ENCODE measurements at regions not wholly inside any gene's neighbourhood (a gene's known extent, or its start where the extent isn't known, plus 50 kb on each side); places are given as distances from the start of the nearest gene placed in this dataset.

DNA sequence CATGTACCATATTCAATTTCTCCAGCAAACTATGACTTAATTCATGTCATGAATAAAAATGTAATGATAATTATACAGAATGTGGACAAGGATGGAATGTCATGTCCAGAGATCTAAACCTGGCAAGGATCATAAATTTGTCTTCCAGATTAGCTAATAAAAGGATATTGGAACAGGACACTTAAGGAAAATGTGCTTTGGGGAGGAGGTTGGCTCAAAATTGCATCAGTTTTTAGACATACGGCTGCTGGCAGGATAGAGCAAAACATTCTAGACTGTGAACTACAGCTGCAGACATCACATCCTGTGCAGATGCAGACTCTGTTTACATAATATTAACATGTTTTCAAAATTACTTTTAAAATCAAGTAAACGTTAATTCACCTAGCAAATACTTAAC, 248.4 kb downstream of the TLR4 start:
- no peaks in the 10 kb centered on the region for H3K36me3 ChIP-seq
- no peak overlapping the region for H3K27ac ChIP-seq (replicated peaks in 1 of 4)
- no peak for DNase-seq (ENCODE audit: extremely low spot score)
- no peaks in the 10 kb centered on the region for H3K27me3 ChIP-seq
- intact Hi-C loops (cut with DNase I) = no loop called here
- 23% methylated on average over 2 of the region's 2 CpGs for WGBS
- H3K9me3 ChIP-seq = peaks cover 0 to 2% (median 0%) of the 10 kb centered on the region in 4 donors
- H3K4me3 ChIP-seq = no peak overlapping the region
- TF ChIP-seq POLR2A (IDR thresholded peaks at IDR 0.05; ENCODE audit: low read depth) = no peak
- TF ChIP-seq, protein P1, sequence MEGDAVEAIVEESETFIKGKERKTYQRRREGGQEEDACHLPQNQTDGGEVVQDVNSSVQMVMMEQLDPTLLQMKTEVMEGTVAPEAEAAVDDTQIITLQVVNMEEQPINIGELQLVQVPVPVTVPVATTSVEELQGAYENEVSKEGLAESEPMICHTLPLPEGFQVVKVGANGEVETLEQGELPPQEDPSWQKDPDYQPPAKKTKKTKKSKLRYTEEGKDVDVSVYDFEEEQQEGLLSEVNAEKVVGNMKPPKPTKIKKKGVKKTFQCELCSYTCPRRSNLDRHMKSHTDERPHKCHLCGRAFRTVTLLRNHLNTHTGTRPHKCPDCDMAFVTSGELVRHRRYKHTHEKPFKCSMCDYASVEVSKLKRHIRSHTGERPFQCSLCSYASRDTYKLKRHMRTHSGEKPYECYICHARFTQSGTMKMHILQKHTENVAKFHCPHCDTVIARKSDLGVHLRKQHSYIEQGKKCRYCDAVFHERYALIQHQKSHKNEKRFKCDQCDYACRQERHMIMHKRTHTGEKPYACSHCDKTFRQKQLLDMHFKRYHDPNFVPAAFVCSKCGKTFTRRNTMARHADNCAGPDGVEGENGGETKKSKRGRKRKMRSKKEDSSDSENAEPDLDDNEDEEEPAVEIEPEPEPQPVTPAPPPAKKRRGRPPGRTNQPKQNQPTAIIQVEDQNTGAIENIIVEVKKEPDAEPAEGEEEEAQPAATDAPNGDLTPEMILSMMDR (IDR thresholded peaks at IDR 0.05) = no peak
- TF ChIP-seq EP300 (IDR thresholded peaks at IDR 0.05) = no peak
- TF ChIP-seq POLR2AphosphoS5 (IDR thresholded peaks at IDR 0.05) = no peak
- H3K4me1 ChIP-seq = no peaks in the 10 kb centered on the region

DNA sequence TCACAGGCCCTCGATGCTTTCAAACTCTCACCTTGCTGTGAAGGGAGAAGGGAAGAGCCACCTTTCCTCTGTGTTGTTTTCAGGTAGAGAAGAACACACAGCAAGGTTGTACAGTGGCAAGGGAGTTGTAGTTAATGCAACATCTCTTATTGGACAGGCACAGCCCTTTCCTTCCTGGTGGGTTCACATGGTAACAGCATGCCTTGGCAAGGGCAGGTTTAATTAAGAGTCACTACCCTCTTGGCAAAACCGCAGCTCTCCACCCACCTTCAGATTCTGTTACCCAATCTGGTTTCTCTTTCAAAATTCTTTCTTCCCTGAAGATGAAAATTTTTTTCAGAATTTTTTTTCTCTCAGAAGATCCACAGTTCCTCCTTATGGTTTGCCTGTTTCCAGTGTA, 253.1 kb downstream of the TLR4 start:
- H3K27ac ChIP-seq (replicated peaks in 1 of 4) = no peak overlapping the region
- no peaks in the 10 kb centered on the region for H3K4me1 ChIP-seq
- H3K27me3 ChIP-seq = no peaks in the 10 kb centered on the region
- H3K4me3 ChIP-seq = no peak overlapping the region
- no peaks in the 10 kb centered on the region for H3K36me3 ChIP-seq
- H3K9me3 ChIP-seq = no peaks in the 10 kb centered on the region
- WGBS = 78% methylated on average over 2 of the region's 2 CpGs
- DNase-seq (ENCODE audit: extremely low spot score) = no peak
- TF ChIP-seq, protein P1 (IDR thresholded peaks at IDR 0.05) = no peak
- no peak for TF ChIP-seq EP300 (IDR thresholded peaks at IDR 0.05)
- intact Hi-C loops (cut with DNase I) = no loop called here

DNA sequence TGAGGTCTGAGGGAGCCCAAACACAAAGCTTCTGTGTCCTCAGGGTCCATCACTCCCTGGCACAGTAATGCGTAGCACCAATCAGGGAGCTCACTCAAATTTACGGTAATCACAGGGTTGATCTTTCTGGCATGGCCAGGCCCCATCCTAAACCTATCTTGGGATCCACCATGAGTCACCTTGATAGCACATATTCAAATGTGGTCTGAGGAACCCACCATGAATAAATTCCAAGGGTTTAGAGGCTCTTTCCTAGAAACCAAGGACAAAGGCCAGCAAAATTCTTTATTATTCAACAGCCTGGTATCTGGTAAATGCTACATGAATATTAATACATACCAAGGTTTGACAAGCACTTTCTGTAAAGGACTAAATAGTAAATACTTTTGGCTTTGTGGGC, 254.5 kb downstream of the TLR4 start:
- Histone ChIP-seq H3K4me3 (no peak overlapping the region), H3K9me3 (no peaks in the 10 kb centered on the region), H3K4me1 (no peaks in the 10 kb centered on the region), H3K27ac (replicated peaks in 1 of 4) (no peak overlapping the region), H3K27me3 (no peaks in the 10 kb centered on the region), H3K36me3 (no peaks in the 10 kb centered on the region)
- intact Hi-C loops (cut with DNase I) = no loop called here
- 90% methylated on average over 2 of the region's 2 CpGs for WGBS
- TF ChIP-seq POLR2A (IDR thresholded peaks at IDR 0.05; ENCODE audit: low read depth) (no peak), EP300 (IDR thresholded peaks at IDR 0.05) (no peak), POLR2AphosphoS5 (IDR thresholded peaks at IDR 0.05) (no peak)
- TF ChIP-seq, protein P1 (IDR thresholded peaks at IDR 0.05) = no peak
- no peak for DNase-seq (ENCODE audit: extremely low spot score)

DNA sequence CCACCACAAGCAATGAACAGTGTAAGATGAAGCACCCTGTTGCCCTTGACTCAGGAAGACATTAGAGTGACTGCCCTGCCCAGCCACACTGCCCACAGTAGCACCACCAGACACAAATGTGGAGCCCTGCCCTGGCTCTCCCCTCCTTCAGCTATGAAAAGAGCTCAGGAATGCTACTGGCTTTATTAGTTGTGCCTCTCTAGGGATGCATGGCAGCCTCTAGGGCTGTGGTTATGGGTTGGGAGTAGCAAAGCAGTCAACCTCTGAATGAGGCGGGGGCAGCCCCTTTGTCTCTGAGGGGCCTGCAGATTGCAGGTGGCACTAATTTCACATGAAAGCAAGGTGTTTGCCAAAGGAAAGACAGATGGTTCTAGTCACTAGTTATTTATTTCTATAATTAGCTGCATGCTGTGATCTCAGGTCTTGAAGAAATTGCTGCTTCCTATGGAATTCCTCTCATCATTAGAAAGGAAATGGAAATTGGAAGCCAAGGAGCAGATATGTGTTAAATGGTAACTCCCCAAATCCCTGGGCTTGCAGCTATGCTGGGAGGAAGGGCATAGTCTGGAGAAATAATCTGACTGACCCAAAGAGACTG, 259.4 kb downstream of the TLR4 start:
- intact Hi-C loops (cut with DNase I) = no loop called here
- TF ChIP-seq POLR2AphosphoS5 (IDR thresholded peaks at IDR 0.05) = no peak
- no peak for TF ChIP-seq POLR2A (IDR thresholded peaks at IDR 0.05; ENCODE audit: low read depth)
- no peak for TF ChIP-seq EP300 (IDR thresholded peaks at IDR 0.05)
- TF ChIP-seq, protein P1 (IDR thresholded peaks at IDR 0.05) = no peak
- H3K9me3 ChIP-seq = no peaks in the 10 kb centered on the region
- 83% methylated on average over 1 of the region's 1 CpG for WGBS
- no peak overlapping the region for H3K4me3 ChIP-seq
- H3K36me3 ChIP-seq = no peaks in the 10 kb centered on the region
- DNase-seq (ENCODE audit: extremely low spot score) = no peak
- H3K27me3 ChIP-seq = no peaks in the 10 kb centered on the region
- no peaks in the 10 kb centered on the region for H3K4me1 ChIP-seq
- H3K27ac ChIP-seq (replicated peaks in 1 of 4) = no peak overlapping the region

Data from esophagus muscularis mucosa (tissue), 4 donors.